HUES48 (cell line): ENCODE measurements at regions not wholly inside any gene's neighbourhood (a gene's known extent, or its start where the extent isn't known, plus 50 kb on each side); places are given as distances from the start of the nearest gene placed in this dataset.

ENCODE experiments used
- H3K27ac ChIP-seq: one replicate; pipeline ENCODE4 v1.7.0; 2013; ENCODE audit warnings: low read depth, low read length, inconsistent platforms
- H3K27me3 ChIP-seq: 2 replicates; pipeline ENCODE4 v1.6.1; 2013; ENCODE audit warnings: mild to moderate bottlenecking, low read length; ENCODE audit not compliant: control insufficient read depth, insufficient read depth
- H3K36me3 ChIP-seq: 2 replicates; pipeline ENCODE4 v1.6.1; 2013; ENCODE audit warnings: low read length; ENCODE audit not compliant: control insufficient read depth, insufficient read depth
- H3K4me1 ChIP-seq: 2 replicates; pipeline ENCODE4 v1.6.1; 2013; ENCODE audit warnings: mild to moderate bottlenecking, low read length; ENCODE audit not compliant: control insufficient read depth, insufficient read depth
- H3K4me3 ChIP-seq: 2 replicates; pipeline ENCODE4 v1.5.1; 2013; ENCODE audit warnings: mild to moderate bottlenecking, low read depth, low read length
- H3K9ac ChIP-seq: 2 replicates; pipeline ENCODE4 v1.6.1; 2013; ENCODE audit warnings: mild to moderate bottlenecking, low read depth, low read length, moderate library complexity
- H3K9me3 ChIP-seq: 2 replicates; pipeline ENCODE4 v1.6.1; 2013; ENCODE audit warnings: low read length; ENCODE audit not compliant: control insufficient read depth, insufficient read depth

DNA sequence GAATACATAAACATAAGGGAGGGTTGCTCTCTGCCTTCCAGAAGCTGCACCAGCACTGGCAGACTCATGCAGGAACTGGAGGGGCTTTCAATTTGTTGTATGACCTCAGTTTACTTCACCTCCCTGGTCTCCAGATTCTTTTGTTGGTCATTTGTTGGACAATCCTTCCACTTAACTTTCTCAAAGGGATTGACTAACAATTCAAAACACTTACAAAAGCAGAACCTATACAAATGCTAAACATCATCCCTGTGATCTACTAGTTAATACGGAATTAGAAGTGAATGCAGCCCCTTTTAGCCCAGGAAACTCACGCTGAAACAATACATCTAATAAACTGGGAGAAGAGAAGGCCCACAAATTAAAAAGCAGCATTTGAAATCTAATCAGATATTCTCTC, 404.6 kb upstream of the BRINP1 start:
- H3K36me3 ChIP-seq = no peaks in the 10 kb centered on the region
- H3K4me3 ChIP-seq = no peak overlapping the region
- H3K27me3 ChIP-seq = peaks cover 6% of the 10 kb centered on the region; the same call in 1 of the 2 replicates
- no peak overlapping the region for H3K9ac ChIP-seq
- H3K4me1 ChIP-seq = peaks cover 18% of the 10 kb centered on the region
- peak overlapping the region; percentile 64 for H3K27ac ChIP-seq
- no peaks in the 10 kb centered on the region for H3K9me3 ChIP-seq

DNA sequence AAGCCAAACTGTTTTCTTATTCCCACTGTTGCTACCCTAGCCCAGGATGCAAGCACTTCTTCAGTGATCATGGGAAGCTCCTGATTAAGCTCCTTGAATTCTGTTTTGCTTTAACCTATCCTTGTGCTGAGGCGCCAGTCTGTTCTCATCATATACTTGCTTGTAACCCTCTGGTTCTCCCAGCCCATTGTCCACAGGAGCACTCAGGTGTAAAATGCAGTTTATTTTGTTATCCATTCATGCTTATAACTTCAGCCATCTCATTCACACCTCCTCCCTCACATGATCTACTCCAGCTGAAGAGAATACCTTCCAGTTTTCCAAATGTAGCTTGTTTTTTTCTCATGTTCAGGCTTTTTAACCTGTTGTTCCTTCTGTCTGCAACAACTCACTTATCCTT, 402.1 kb upstream of the BRINP1 start:
- H3K27me3 ChIP-seq = peaks cover 6% of the 10 kb centered on the region; the same call in 1 of the 2 replicates
- H3K4me3 ChIP-seq = no peak overlapping the region
- peaks cover 18% of the 10 kb centered on the region for H3K4me1 ChIP-seq

DNA sequence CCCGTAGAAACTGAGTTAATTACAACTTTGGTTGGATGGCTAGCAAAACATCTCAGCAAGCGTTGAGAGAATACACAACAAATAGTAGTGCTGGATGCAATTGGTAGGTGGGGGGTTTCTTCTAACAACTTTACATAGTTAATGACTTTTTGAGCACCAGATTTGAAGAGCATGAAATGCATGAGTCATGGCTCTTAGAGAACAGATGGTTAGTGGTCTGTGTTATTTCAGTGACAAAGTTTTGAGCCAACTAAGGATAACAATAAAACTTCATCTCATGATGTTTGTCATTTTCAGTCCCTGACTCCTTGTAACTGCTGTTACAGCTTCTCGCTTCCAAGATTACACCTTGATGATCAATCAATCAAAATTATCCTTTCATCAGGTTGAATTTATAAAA, 399.0 kb upstream of the BRINP1 start:
- Histone ChIP-seq H3K9me3 (no peaks in the 10 kb centered on the region), H3K4me1 (peaks cover 2% of the 10 kb centered on the region), H3K9ac (no peak overlapping the region), H3K36me3 (no peaks in the 10 kb centered on the region), H3K27me3 (peaks cover 2% of the 10 kb centered on the region; the same call in 1 of the 2 replicates), H3K4me3 (no peak overlapping the region), H3K27ac (no peak overlapping the region)

More for the DNA sequence above, 402.1 kb upstream of the BRINP1 start:
- Histone ChIP-seq H3K36me3 (no peaks in the 10 kb centered on the region), H3K9me3 (no peaks in the 10 kb centered on the region), H3K27ac (no peak overlapping the region), H3K9ac (no peak overlapping the region)

DNA sequence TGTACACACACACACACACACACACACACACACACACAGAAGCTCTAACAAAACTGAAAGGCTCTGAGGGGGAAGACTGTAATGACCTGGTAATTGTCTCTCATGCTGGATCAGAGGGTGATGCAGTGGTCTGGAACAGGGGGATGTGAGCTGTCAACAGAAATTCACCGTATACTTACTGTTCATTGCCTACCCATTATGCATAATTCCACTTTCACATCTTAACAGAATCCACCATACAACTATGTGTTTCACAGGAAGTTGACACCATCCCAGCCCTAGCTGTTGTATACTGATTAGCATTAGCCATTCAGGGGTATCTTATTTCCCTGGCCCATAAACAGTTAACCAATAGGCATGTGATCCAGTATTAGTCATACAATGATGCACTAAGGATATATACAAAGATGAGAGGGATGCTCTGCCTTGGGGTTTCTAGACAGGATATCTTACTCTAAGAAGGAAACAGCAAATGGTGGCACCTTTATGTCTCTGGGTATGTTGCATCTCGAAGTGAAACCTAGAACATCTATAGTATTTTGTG, 396.5 kb upstream of the BRINP1 start:
- Histone ChIP-seq H3K9ac (no peak overlapping the region), H3K4me3 (no peak overlapping the region), H3K36me3 (no peaks in the 10 kb centered on the region), H3K27ac (no peak overlapping the region), H3K9me3 (no peaks in the 10 kb centered on the region), H3K4me1 (no peaks in the 10 kb centered on the region), H3K27me3 (no peaks in the 10 kb centered on the region)

DNA sequence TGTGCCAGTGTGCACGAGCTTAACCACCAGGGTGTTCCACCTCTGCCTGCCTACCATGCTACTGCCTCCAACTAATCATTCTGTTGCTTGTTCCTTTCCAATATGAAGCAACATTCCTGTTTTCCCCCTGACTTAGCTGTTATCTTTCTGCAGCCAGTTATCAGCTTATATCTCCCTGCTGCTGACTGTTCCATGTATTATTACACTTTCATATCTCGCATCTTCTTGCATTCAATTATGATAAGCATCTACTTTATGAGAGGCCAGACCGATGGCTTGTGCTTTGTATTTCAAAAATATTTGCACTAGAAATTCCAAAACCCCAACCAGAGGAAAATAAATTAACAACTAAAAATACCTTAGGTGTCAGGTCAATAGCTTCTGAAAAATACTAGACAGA, 394.0 kb upstream of the BRINP1 start:
- H3K27me3 ChIP-seq = no peaks in the 10 kb centered on the region
- H3K4me3 ChIP-seq = no peak overlapping the region
- H3K9ac ChIP-seq = no peak overlapping the region
- H3K27ac ChIP-seq = no peak overlapping the region
- H3K36me3 ChIP-seq = no peaks in the 10 kb centered on the region
- H3K9me3 ChIP-seq = no peaks in the 10 kb centered on the region
- H3K4me1 ChIP-seq = 0 out of 2 replicates have a peak, but pooled peaks cover 7% of the 10 kb centered on the region

DNA sequence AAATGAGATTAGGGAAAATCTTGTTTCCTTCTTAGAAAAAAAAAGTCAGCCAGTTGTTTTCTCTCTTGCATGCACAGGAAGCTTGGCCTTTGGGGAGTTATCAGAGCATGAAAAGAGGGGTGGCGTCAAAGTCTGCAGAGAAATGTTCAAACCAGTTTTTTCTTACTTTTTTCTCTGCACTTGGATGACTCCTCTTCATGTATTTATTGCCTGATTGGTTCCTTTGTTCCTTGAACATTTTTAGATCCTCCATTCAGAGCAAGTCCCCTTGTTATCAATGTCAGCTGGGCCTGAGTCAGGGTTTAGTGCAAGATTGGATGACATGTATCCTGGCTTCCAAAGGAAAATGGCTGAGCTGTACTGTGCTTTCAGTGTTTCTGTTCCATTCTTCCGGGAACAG, 392.6 kb upstream of the BRINP1 start:
- Histone ChIP-seq H3K4me1 (0 out of 2 replicates have a peak, but pooled peaks cover 7% of the 10 kb centered on the region), H3K9me3 (no peaks in the 10 kb centered on the region), H3K27ac (no peak overlapping the region), H3K4me3 (no peak overlapping the region), H3K9ac (no peak overlapping the region), H3K27me3 (no peaks in the 10 kb centered on the region), H3K36me3 (no peaks in the 10 kb centered on the region)

DNA sequence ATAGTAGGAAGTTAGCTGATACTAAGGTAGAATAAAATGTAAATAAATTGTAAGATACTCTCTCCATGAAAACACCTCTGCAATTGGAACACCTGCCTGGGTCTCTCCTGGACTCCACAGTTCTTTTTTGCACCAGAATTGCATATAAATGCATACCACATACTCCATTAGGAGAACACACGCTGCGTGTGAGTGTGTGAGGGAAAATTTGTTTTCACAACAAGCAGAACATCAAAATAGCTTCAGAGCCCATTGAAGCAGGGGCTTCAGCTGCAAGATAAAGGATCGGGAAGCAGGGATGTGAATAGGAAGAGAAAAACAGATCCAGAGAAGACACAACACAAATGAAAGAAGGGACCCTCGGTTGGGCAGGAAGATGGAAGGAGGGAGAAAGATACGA, 389.8 kb upstream of the BRINP1 start:
- 0 out of 2 replicates have a peak, but pooled peaks cover 7% of the 10 kb centered on the region for H3K4me1 ChIP-seq
- no peak overlapping the region for H3K9ac ChIP-seq
- H3K27me3 ChIP-seq = no peaks in the 10 kb centered on the region
- no peak overlapping the region for H3K4me3 ChIP-seq
- no peaks in the 10 kb centered on the region for H3K9me3 ChIP-seq
- no peaks in the 10 kb centered on the region for H3K36me3 ChIP-seq
- no peak overlapping the region for H3K27ac ChIP-seq

DNA sequence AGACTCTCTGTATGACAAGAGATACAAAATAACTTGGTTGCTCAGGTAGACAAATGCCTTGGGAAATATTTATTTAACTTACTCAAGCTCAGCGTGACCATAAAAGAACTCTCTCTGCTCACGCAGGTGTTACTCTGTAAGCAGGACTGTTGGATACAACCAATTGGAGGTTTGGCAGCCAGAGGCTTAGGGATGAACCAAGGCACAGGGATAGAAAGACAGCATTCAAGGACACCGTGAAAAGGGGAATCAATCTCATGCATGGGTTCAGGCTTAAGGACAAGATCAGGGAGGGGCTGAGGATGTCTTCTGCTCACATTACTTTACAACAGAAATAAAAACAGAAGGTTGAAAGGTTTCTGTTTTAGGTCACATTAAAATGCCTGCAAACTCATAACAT, 389.0 kb upstream of the BRINP1 start:
- Histone ChIP-seq H3K9ac (no peak overlapping the region), H3K9me3 (no peaks in the 10 kb centered on the region), H3K4me3 (no peak overlapping the region), H3K4me1 (0 out of 2 replicates have a peak, but pooled peaks cover 7% of the 10 kb centered on the region), H3K27me3 (no peaks in the 10 kb centered on the region), H3K36me3 (no peaks in the 10 kb centered on the region), H3K27ac (no peak overlapping the region)

DNA sequence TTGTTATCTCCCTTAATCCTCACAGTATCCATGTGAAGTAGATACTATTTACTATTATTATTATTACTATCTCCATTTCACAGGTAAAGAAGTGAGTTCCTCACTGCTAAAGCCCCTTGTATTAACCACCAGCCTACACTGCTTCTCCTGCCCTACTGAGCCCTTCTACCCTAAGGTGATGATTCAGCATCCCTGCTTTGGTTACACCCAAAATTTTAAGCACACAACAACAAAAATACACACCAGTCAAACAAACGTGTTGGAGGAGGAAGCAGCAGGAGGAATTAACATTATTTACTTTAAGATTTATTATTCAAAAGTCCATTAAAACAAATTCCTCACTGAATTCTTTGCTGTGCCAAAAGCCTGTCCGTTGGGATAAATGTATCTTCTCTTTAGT, 370.2 kb upstream of the BRINP1 start:
- no peak overlapping the region for H3K27ac ChIP-seq
- H3K27me3 ChIP-seq = no peaks in the 10 kb centered on the region
- no peak overlapping the region for H3K9ac ChIP-seq
- no peaks in the 10 kb centered on the region for H3K9me3 ChIP-seq
- H3K4me3 ChIP-seq = no peak overlapping the region
- H3K4me1 ChIP-seq = peaks cover 5% of the 10 kb centered on the region; the same call in 1 of the 2 replicates
- H3K36me3 ChIP-seq = no peaks in the 10 kb centered on the region

DNA sequence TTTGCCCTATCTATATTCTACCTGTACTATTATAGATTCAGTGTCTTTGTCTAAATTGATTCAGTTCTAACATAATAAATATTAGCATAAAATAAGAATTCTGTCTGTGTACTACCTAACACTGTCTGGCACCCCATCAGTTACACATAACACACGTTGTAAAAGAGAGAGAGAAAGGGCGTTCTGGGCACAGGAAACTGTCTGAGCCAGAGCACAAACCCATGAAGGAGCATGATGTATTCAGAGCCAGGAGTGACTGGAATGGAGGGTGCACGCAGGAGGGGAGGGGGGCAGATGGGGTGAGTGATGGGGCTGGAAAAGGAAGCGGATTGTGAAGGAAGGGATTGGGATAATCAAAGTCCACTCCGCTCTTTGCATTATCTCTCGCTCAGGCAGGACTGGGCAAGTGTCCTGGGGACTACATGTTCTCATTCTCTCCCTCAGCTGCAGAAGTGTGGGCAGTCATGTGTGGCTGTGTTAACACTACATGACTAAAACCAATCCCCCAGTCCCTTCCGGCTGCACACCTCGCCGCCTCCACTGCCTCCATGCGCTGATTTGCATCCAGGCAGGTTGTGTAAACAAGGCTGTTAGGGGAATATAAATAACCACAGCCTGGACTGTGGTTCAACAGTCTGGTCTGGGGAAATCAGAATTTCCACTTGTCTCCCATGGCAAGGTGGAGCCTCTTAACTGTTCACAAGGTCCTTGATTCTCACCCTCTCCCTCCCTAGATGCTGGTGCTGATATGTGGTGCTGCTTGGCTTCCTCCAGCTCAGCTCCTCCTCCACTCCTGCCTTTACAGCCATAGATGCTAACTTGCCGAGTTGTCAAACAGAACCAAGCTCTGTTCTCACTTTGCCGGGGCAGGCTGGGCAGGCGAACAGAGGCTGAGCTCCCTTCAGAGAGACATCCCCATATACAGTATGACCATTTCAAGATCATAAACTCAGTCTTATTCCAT, 367.5 kb upstream of the BRINP1 start:
- Histone ChIP-seq H3K4me3 (no peak overlapping the region), H3K4me1 (peaks cover 5% of the 10 kb centered on the region; the same call in 1 of the 2 replicates), H3K36me3 (no peaks in the 10 kb centered on the region), H3K27ac (no peak overlapping the region), H3K9me3 (no peaks in the 10 kb centered on the region), H3K9ac (no peak overlapping the region), H3K27me3 (no peaks in the 10 kb centered on the region)

DNA sequence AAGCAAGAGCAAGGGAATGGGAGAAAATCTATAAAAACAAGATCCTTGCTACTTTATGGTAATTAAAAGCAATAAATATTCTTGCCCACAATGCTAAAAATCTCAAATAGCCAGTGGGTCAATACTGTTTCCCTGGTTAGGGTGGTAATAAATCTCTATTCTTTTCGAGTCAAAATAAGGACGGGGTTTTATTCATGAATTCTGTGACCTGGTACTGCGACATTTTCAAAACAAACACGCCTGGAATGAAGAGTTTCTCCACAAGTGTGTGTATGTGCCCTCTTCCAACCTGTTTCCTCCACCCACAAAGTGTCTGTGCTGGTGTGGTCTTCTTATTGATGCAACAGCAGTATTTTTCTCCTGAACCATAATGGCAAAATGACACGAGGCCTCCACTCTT, 358.8 kb upstream of the BRINP1 start:
- no peaks in the 10 kb centered on the region for H3K36me3 ChIP-seq
- H3K4me1 ChIP-seq = no peaks in the 10 kb centered on the region
- H3K9ac ChIP-seq = no peak overlapping the region
- H3K27me3 ChIP-seq = no peaks in the 10 kb centered on the region
- no peaks in the 10 kb centered on the region for H3K9me3 ChIP-seq
- no peak overlapping the region for H3K4me3 ChIP-seq
- H3K27ac ChIP-seq = no peak overlapping the region
